Motor neuron (in vitro differentiated cells): ENCODE measurements at regions not wholly inside any gene's neighbourhood (a gene's known extent, or its start where the extent isn't known, plus 50 kb on each side); places are given as distances from the start of the nearest gene placed in this dataset.

Experiments used
- ATAC-seq, 8 experiments: fragments of 200-7000 bp; cut with Tn5 transposase; replicated peaks in 6 of 8; 2 replicates each; pipeline ENCODE4 v1.8.0; 2021; ENCODE audit warnings: mild to moderate bottlenecking in 8 of 8, moderate library complexity in 8 of 8
- H3K27ac ChIP-seq, 2 donors: fragments of 250-450 bp; sonication (Bioruptor Pico); 2 replicates each; pipeline ENCODE4 v1.9.0; 2021; ENCODE audit warnings: antibody characterized with exemption in 2 of 2, mild to moderate bottlenecking in 2 of 2, moderate library complexity in 1 of 2
- H3K4me1 ChIP-seq, 2 donors: fragments of 250-450 bp; sonication (Bioruptor Pico); replicated peaks in 1 of 2; 2 replicates each; pipeline ENCODE4 v1.6.1; 2021; ENCODE audit warnings: antibody characterized with exemption in 2 of 2, mild to moderate bottlenecking in 2 of 2, moderate library complexity in 1 of 2
- H3K4me3 ChIP-seq, 5 donors: fragments of 250-450 bp; sonication (Bioruptor Pico); 2 replicates each; pipeline ENCODE4 v1.9.0; 2021; ENCODE audit warnings: antibody characterized with exemption in 5 of 5, mild to moderate bottlenecking in 5 of 5, moderate library complexity in 4 of 5
- WGBS, 10 experiments: fragments of 450-650 bp; shearing (Covaris generic); methylation state at CpG; one replicate each; pipeline ENCODE4 v1.0.0; 2022; 5-methylcytosine and 5-hydroxymethylcytosine counted together
- in situ Hi-C, 9 experiments: fragments of 400-800 bp; cut with MboI; loops; one replicate each; pipeline ENCODE4 v1.15.0; 2021; ENCODE audit warnings: low sequenced_read_pairs in 9 of 9, low pct_unique_long_range_greater_than_20kb in 2 of 9; ENCODE audit not compliant: unreplicated experiment in 9 of 9

- no peaks in the 10 kb centered on the region for H3K4me1 ChIP-seq
These were observed 774.6 kb upstream of the RAG2 start for GRCh38 chr11:37372667-37373066.

GRCh38 chr11:37371346-37371970, 773.4 kb upstream of the RAG2 start:
- in situ Hi-C loops, result no loop called here

More at GRCh38 chr11:37372667-37373066, 774.6 kb upstream of the RAG2 start:
- no peak for ATAC-seq
- in situ Hi-C loops, result no loop called here
- Histone ChIP-seq H3K4me3 (no peak overlapping the region), H3K27ac (no peak overlapping the region)
- 0 to 100% (median 34%) methylated on average over 2 of the region's 2 CpGs; no CpG with 5 or more reads in 1 of the 10 experiments for WGBS, 10 experiments

GRCh38 chr11:37370817-37371216, 772.8 kb upstream of the RAG2 start:
- no peak overlapping the region for H3K4me3 ChIP-seq
- in situ Hi-C loops, result no loop called here
- H3K4me1 ChIP-seq, result no peaks in the 10 kb centered on the region
- no peak for ATAC-seq
- no peak overlapping the region for H3K27ac ChIP-seq
- WGBS, 10 experiments, result 10 to 87% (median 50%) methylated on average over 1 to 2 of the region's 2 CpGs; no CpG with 5 or more reads in 4 of the 10 experiments

More at GRCh38 chr11:37371346-37371970, 773.4 kb upstream of the RAG2 start:
- H3K4me3 ChIP-seq, result no peak overlapping the region
- ATAC-seq, result no peak
- H3K27ac ChIP-seq, result no peak overlapping the region
- no peaks in the 10 kb centered on the region for H3K4me1 ChIP-seq

GRCh38 chr11:37364246-37364839, 766.3 kb upstream of the RAG2 start:
- ATAC-seq, result no peak
- in situ Hi-C loops, result no loop called here
- Histone ChIP-seq H3K4me3 (no peak overlapping the region), H3K4me1 (no peaks in the 10 kb centered on the region), H3K27ac (no peak overlapping the region)
- 60 to 100% (median 91%) methylated on average over 1 to 4 of the region's 5 CpGs; no CpG with 5 or more reads in 6 of the 10 experiments for WGBS, 10 experiments

- H3K27ac ChIP-seq, result no peak overlapping the region
These were observed 755.2 kb upstream of the RAG2 start for GRCh38 chr11:37353192-37353591.

GRCh38 chr11:37352485-37352884, 754.4 kb upstream of the RAG2 start:
- H3K4me1 ChIP-seq, result peaks cover 0 to 9% of the 10 kb centered on the region in 2 donors
- H3K4me3 ChIP-seq, result no peak overlapping the region
- H3K27ac ChIP-seq, result no peak overlapping the region
- in situ Hi-C loops, result no loop called here
- no peak for ATAC-seq
- WGBS, 10 experiments, result 4 to 68% (median 44%) methylated on average over 1 to 3 of the region's 3 CpGs; no CpG with 5 or more reads in 2 of the 10 experiments

More at GRCh38 chr11:37353192-37353591, 755.2 kb upstream of the RAG2 start:
- Histone ChIP-seq H3K4me3 (no peak overlapping the region), H3K4me1 (peaks cover 0 to 9% of the 10 kb centered on the region in 2 donors)
- ATAC-seq, result no peak
- 0 to 88% (median 30%) methylated on average over 1 of the region's 2 CpGs; no CpG with 5 or more reads in 2 of the 10 experiments for whole genome bisulfite sequencing, 10 experiments
- in situ Hi-C loops, result no loop called here

GRCh38 chr11:37343290-37343689, 745.3 kb upstream of the RAG2 start:
- in situ Hi-C loops, result no loop called here
- peak in 4 of 8 experiments; percentile 28 to 81 (median 72) for ATAC-seq
- Histone ChIP-seq H3K4me3 (no peak overlapping the region), H3K4me1 (peaks cover 0 to 21% of the 10 kb centered on the region in 2 donors), H3K27ac (no peak overlapping the region)
- 0 to 93% (median 40%) methylated on average over 1 of the region's 1 CpG; no CpG with 5 or more reads in 4 of the 10 experiments for WGBS, 10 experiments

GRCh38 chr11:37336401-37336800, 738.4 kb upstream of the RAG2 start:
- ATAC-seq, result no peak
- 0 to 100% (median 80%) methylated on average over 1 to 2 of the region's 2 CpGs; no CpG with 5 or more reads in 1 of the 10 experiments for WGBS, 10 experiments
- in situ Hi-C loops, result no loop called here
- Histone ChIP-seq H3K4me1 (no peaks in the 10 kb centered on the region), H3K4me3 (no peak overlapping the region), H3K27ac (no peak overlapping the region)

GRCh38 chr11:37333345-37333744, 735.3 kb upstream of the RAG2 start:
- in situ Hi-C loops, result no loop called here
- ATAC-seq, result no peak
- WGBS, 10 experiments, result 0 to 100% (median 69%) methylated on average over 1 of the region's 1 CpG; no CpG with 5 or more reads in 4 of the 10 experiments

GRCh38 chr11:37323843-37324242, 725.8 kb upstream of the RAG2 start:
- Histone ChIP-seq H3K27ac (no peak overlapping the region), H3K4me3 (no peak overlapping the region), H3K4me1 (no peaks in the 10 kb centered on the region)
- no peak for ATAC-seq
- in situ Hi-C loops, result no loop called here

More at GRCh38 chr11:37333345-37333744, 735.3 kb upstream of the RAG2 start:
- Histone ChIP-seq H3K27ac (no peak overlapping the region), H3K4me3 (no peak overlapping the region), H3K4me1 (no peaks in the 10 kb centered on the region)

- no peak overlapping the region for H3K4me3 ChIP-seq
- no peak for ATAC-seq
- 9 to 100% (median 72%) methylated on average over 2 to 8 of the region's 8 CpGs for WGBS, 10 experiments
- no peaks in the 10 kb centered on the region for H3K4me1 ChIP-seq
- in situ Hi-C loops, result no loop called here
- H3K27ac ChIP-seq, result no peak overlapping the region
These were observed 724.5 kb upstream of the RAG2 start for GRCh38 chr11:37322333-37323194.

GRCh38 chr11:37320921-37321320, 722.9 kb upstream of the RAG2 start:
- no peak for ATAC-seq
- Histone ChIP-seq H3K4me3 (no peak overlapping the region), H3K4me1 (no peaks in the 10 kb centered on the region), H3K27ac (no peak overlapping the region)
- in situ Hi-C loops, result no loop called here

- WGBS, 10 experiments, result 0 to 80% (median 35%) methylated on average over 1 of the region's 1 CpG
These were observed 719.8 kb upstream of the RAG2 start for GRCh38 chr11:37317803-37318202.

More at GRCh38 chr11:37317803-37318202, 719.8 kb upstream of the RAG2 start:
- Histone ChIP-seq H3K4me1 (no peaks in the 10 kb centered on the region), H3K4me3 (no peak overlapping the region), H3K27ac (no peak overlapping the region)
- in situ Hi-C loops, result no loop called here
- no peak for ATAC-seq
